DND-41 (cell line): ENCODE measurements at regions not wholly inside any gene's neighbourhood (a gene's known extent, or its start where the extent isn't known, plus 50 kb on each side); places are given as distances from the start of the nearest gene placed in this dataset.

ENCODE experiments used
- ATAC-seq: fragments of 200-7000 bp; cut with Tn5 transposase; 3 replicates; pipeline ENCODE4 v1.9.1; 2021; ENCODE audit warnings: low read depth; ENCODE audit not compliant: insufficient read depth
- DNase-seq: peaks from one replicate; pipeline ENCODE4 v3.0.0-alpha.2; 2020
- H2AFZ ChIP-seq: 2 replicates; pipeline ENCODE4 v1.6.0; 2012; ENCODE audit warnings: low read depth, low read length
- H3K27ac ChIP-seq: 2 replicates; pipeline ENCODE4 v1.5.1; 2012; ENCODE audit warnings: low read length, inconsistent platforms
- H3K27me3 ChIP-seq: fragments of 200-600 bp; sonication (generic); 2 replicates; pipeline ENCODE4 v1.6.0; 2012; ENCODE audit warnings: low read length, mild to moderate bottlenecking, inconsistent platforms; ENCODE audit not compliant: insufficient read depth, poor library complexity
- H3K36me3 ChIP-seq: 2 replicates; pipeline ENCODE4 v1.5.1; 2012; ENCODE audit warnings: low read length, inconsistent platforms; ENCODE audit not compliant: insufficient read depth
- H3K4me1 ChIP-seq: 2 replicates; pipeline ENCODE4 v1.5.1; 2012; ENCODE audit warnings: mild to moderate bottlenecking, low read length; ENCODE audit not compliant: insufficient read depth
- H3K4me2 ChIP-seq: 2 replicates; pipeline ENCODE4 v1.6.0; 2012; ENCODE audit warnings: mild to moderate bottlenecking, moderate library complexity, low read length, inconsistent platforms; ENCODE audit not compliant: insufficient read depth
- H3K4me3 ChIP-seq, 2 experiments: fragments of 200-600 bp in 1 of 2; shearing (Covaris generic) in 1 of 2; 2 replicates each; pipeline ENCODE4 v1.5.1; 2012 to 2016; ENCODE audit warnings: inconsistent platforms in 2 of 2, low read length in 2 of 2, mild to moderate bottlenecking in 2 of 2, low read depth in 1 of 2, moderate library complexity in 1 of 2
- H3K79me2 ChIP-seq: 2 replicates; pipeline ENCODE4 v1.6.0; 2012; ENCODE audit warnings: low read length, inconsistent platforms; ENCODE audit not compliant: insufficient read depth
- H3K9ac ChIP-seq: 2 replicates; pipeline ENCODE4 v1.6.0; 2012; ENCODE audit warnings: low read depth, mild to moderate bottlenecking, inconsistent platforms, low read length, moderate library complexity
- H3K9me3 ChIP-seq: 2 replicates; pipeline ENCODE4 v1.5.1; 2012; ENCODE audit warnings: low read length, moderate library complexity, mild to moderate bottlenecking, inconsistent platforms; ENCODE audit not compliant: insufficient read depth, severe bottlenecking
- H4K20me1 ChIP-seq: 2 replicates; pipeline ENCODE4 v1.6.0; 2012; ENCODE audit warnings: low read length; ENCODE audit not compliant: insufficient read depth
- CTCF ChIP-seq: IDR thresholded peaks from 2 replicates; pipeline ENCODE4 v1.5.1; 2012; ENCODE audit warnings: borderline replicate concordance, low read length, moderate library complexity, mild to moderate bottlenecking; ENCODE audit not compliant: poor library complexity, severe bottlenecking; ENCODE audit errors: extremely low read depth
- EZH2 ChIP-seq: IDR thresholded peaks from 3 replicates; pipeline ENCODE4 v1.6.1; 2012; ENCODE audit warnings: borderline replicate concordance, low read depth, mild to moderate bottlenecking, moderate library complexity, low read length, inconsistent platforms; ENCODE audit not compliant: severe bottlenecking

GRCh38 chr13:95494082-95494681 is 58.3 kb upstream of the CLDN10 start:
- DNase-seq (no peak), ATAC-seq (no peak; the same call in 2 of the 3 replicates)
- H2AFZ ChIP-seq: no peak overlapping the region

GRCh38 chr13:95496485-95496884 is 56.0 kb upstream of the CLDN10 start:
- Histone ChIP-seq H3K36me3 (no peaks in the 10 kb centered on the region), H3K9ac (no peak overlapping the region), H3K4me2 (no peak overlapping the region), H2AFZ (no peak overlapping the region), H3K27me3 (no peaks in the 10 kb centered on the region), H3K27ac (no peak overlapping the region), H4K20me1 (no peaks in the 10 kb centered on the region), H3K4me1 (no peaks in the 10 kb centered on the region), H3K79me2 (no peaks in the 10 kb centered on the region), H3K9me3 (peaks cover 3% of the 10 kb centered on the region), H3K4me3 (no peak overlapping the region)
- DNase-seq (no peak), ATAC-seq (no peak)
- TF ChIP-seq CTCF: no peak
- TF ChIP-seq EZH2: no peak

More at GRCh38 chr13:95494082-95494681, 58.3 kb upstream of the CLDN10 start:
- Histone ChIP-seq H3K4me1 (no peaks in the 10 kb centered on the region), H3K27ac (no peak overlapping the region), H3K4me2 (no peak overlapping the region), H3K9me3 (no peaks in the 10 kb centered on the region), H4K20me1 (no peaks in the 10 kb centered on the region), H3K4me3 (no peak overlapping the region), H3K9ac (no peak overlapping the region), H3K27me3 (no peaks in the 10 kb centered on the region), H3K79me2 (no peaks in the 10 kb centered on the region), H3K36me3 (no peaks in the 10 kb centered on the region)
- TF ChIP-seq EZH2 (no peak), CTCF (peak; percentile 65)

- Histone ChIP-seq H3K36me3 (no peaks in the 10 kb centered on the region), H3K27me3 (no peaks in the 10 kb centered on the region), H3K79me2 (no peaks in the 10 kb centered on the region), H3K4me3 (no peak overlapping the region), H2AFZ (no peak overlapping the region), H3K9me3 (peaks cover 6% of the 10 kb centered on the region), H4K20me1 (no peaks in the 10 kb centered on the region), H3K4me1 (no peaks in the 10 kb centered on the region), H3K9ac (no peak overlapping the region), H3K4me2 (no peak overlapping the region), H3K27ac (no peak overlapping the region)
- no peak for TF ChIP-seq CTCF
- TF ChIP-seq EZH2: no peak
- ATAC-seq (no peak), DNase-seq (no peak)
Measured at GRCh38 chr13:95497381-95497807, 55.1 kb upstream of the CLDN10 start.
